BJ (cell line): ENCODE measurements at regions not wholly inside any gene's neighbourhood (a gene's known extent, or its start where the extent isn't known, plus 50 kb on each side); places are given as distances from the start of the nearest gene placed in this dataset.

ENCODE experiments used
- CTCF ChIA-PET: fragments of 350-600 bp; formaldehyde crosslinking; extraction: SDS; loops from one replicate; lab custom pipeline; 2021; ENCODE audit warnings: antibody characterized with exemption, inconsistent platforms; lab: Yijun Ruan, JAX
- POLR2A ChIA-PET: fragments of 300-600 bp; sonication (Branson Sonifier 250); formaldehyde crosslinking; extraction: SDS; loops from one replicate; lab custom pipeline; 2021; ENCODE audit warnings: antibody characterized with exemption; lab: Charles Lee
- DNase-seq: peaks from one replicate; pipeline ENCODE4 v3.0.0-alpha.2; 2011; ENCODE audit warnings: low read depth
- H3K27me3 ChIP-seq: 2 replicates; pipeline ENCODE4 v1.6.0; 2011; ENCODE audit warnings: low read length; ENCODE audit not compliant: control insufficient read depth, insufficient read depth
- H3K36me3 ChIP-seq: 2 replicates; pipeline ENCODE4 v1.5.1; 2011; ENCODE audit warnings: low read length; ENCODE audit not compliant: control insufficient read depth, insufficient read depth
- H3K4me3 ChIP-seq: 2 replicates; pipeline ENCODE4 v1.5.1; 2011; ENCODE audit warnings: low read depth, mild to moderate bottlenecking, control low read depth, low read length
- CTCF ChIP-seq: IDR thresholded peaks from 2 replicates; pipeline ENCODE4 v1.5.1; 2011; ENCODE audit warnings: low read depth, mild to moderate bottlenecking, control low read depth, inconsistent platforms, low read length, moderate library complexity; ENCODE audit not compliant: insufficient read depth

GRCh38 chr11:116488836-116489389 lies 283.9 kb downstream of the BUD13 start:
- no peak for DNase-seq
- H3K4me3 ChIP-seq, result no peak overlapping the region
- ChIA-PET CTCF (no interaction called here), POLR2A (no interaction called here)
- no peaks in the 10 kb centered on the region for H3K27me3 ChIP-seq
- no peaks in the 10 kb centered on the region for H3K36me3 ChIP-seq
- TF ChIP-seq CTCF, result no peak

- ChIA-PET POLR2A (no interaction called here), CTCF (interaction anchor here (1.3 kb wide), 1 partner anchor 14 kb away, joined by 5 read pairs; no protein-coding TSS in a partner anchor)
- DNase-seq, result no peak
- no peak overlapping the region for H3K4me3 ChIP-seq
- no peak for TF ChIP-seq CTCF
- H3K36me3 ChIP-seq, result no peaks in the 10 kb centered on the region
- H3K27me3 ChIP-seq, result no peaks in the 10 kb centered on the region
Observed at GRCh38 chr11:116485425-116485824, 287.4 kb downstream of the BUD13 start.

GRCh38 chr11:116482716-116483115 lies 290.1 kb downstream of the BUD13 start:
- H3K4me3 ChIP-seq, result no peak overlapping the region
- no peak for TF ChIP-seq CTCF
- no peaks in the 10 kb centered on the region for H3K36me3 ChIP-seq
- POLR2A ChIA-PET, result no interaction called here
- CTCF ChIA-PET, result interaction anchor here (0.7 to 1.5 kb wide), 2 partner anchors 16 to 28 kb away, joined by 3 to 6 read pairs; no protein-coding TSS in a partner anchor
- no peaks in the 10 kb centered on the region for H3K27me3 ChIP-seq
- DNase-seq, result no peak

GRCh38 chr11:116481126-116481675 lies 291.6 kb downstream of the BUD13 start:
- ChIA-PET POLR2A (no interaction called here), CTCF (no interaction called here)
- no peaks in the 10 kb centered on the region for H3K27me3 ChIP-seq
- TF ChIP-seq CTCF, result no peak
- H3K36me3 ChIP-seq, result no peaks in the 10 kb centered on the region
- H3K4me3 ChIP-seq, result no peak overlapping the region
- DNase-seq, result no peak

- H3K4me3 ChIP-seq, result no peak overlapping the region
- ChIA-PET CTCF (interaction anchor here (3.0 kb wide), 1 partner anchor 20 kb away, joined by 8 read pairs; no protein-coding TSS in a partner anchor), POLR2A (no interaction called here)
- no peaks in the 10 kb centered on the region for H3K36me3 ChIP-seq
- H3K27me3 ChIP-seq, result no peaks in the 10 kb centered on the region
- DNase-seq, result no peak
- TF ChIP-seq CTCF, result no peak
Observed at GRCh38 chr11:116478669-116479668, 293.8 kb downstream of the BUD13 start.
